Panc1 (cell line): ENCODE measurements at regions not wholly inside any gene's neighbourhood (a gene's known extent, or its start where the extent isn't known, plus 50 kb on each side); places are given as distances from the start of the nearest gene placed in this dataset.

Experiments
- POLR2AphosphoS5 ChIP-seq: IDR thresholded peaks from 2 replicates; pipeline ENCODE4 v1.6.1; 2012; ENCODE audit warnings: mild to moderate bottlenecking, low read depth, low read length, moderate library complexity
- SIN3A ChIP-seq: IDR thresholded peaks from 2 replicates; pipeline ENCODE4 v1.6.1; 2012; ENCODE audit warnings: low read depth, mild to moderate bottlenecking, low read length, moderate library complexity, borderline replicate concordance; ENCODE audit not compliant: insufficient read depth
- TCF7L2 ChIP-seq: IDR thresholded peaks from 2 replicates; pipeline ENCODE4 v1.6.1; 2011; ENCODE audit warnings: mild to moderate bottlenecking, low read depth, low read length, inconsistent platforms
- TF ChIP-seq, protein P1 (sequence below): fragments of 450-650 bp; IDR thresholded peaks from 2 replicates; pipeline ENCODE4 v1.5.1; 2017; ENCODE audit warnings: mild to moderate bottlenecking
- TF ChIP-seq, protein P2 (sequence below), 2 experiments: IDR thresholded peaks; 2 replicates each; pipeline ENCODE4 v1.6.1; 2011 to 2012; ENCODE audit warnings: low read depth in 2 of 2, control low read depth in 1 of 2, low read length in 1 of 2, mild to moderate bottlenecking in 1 of 2, moderate library complexity in 1 of 2; ENCODE audit not compliant: insufficient read depth in 1 of 2

DNA sequence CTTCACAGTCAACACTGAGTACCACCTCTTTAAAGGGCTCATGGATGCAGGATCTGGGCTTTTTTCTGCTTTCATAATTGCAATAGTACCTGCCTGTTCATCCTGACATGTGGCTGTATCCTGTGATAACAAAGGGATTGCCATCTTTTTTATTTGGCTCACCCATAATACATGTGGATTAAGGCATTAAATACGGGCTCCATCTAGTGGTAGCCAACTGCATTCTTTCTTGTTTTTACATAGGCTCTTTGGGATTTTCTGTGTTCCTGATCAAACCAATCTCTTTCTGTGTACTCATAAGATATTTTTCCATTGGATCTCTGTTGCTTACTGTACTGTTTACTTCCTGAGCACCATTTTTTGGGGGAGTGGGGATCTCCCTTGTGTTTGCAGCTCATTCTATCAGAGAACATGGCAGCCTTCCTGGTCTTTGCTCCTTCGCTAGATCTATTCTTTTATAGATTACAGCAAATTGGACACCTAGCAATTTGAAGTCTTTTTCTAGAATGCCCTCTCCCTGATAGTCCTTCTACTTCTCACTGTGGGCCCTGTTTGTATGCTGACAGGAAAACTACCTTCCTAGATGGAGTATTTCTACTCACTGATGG lies 723.4 kb upstream of the MDGA2 start:
- TF ChIP-seq POLR2AphosphoS5: no peak
- TF ChIP-seq, protein P1, sequence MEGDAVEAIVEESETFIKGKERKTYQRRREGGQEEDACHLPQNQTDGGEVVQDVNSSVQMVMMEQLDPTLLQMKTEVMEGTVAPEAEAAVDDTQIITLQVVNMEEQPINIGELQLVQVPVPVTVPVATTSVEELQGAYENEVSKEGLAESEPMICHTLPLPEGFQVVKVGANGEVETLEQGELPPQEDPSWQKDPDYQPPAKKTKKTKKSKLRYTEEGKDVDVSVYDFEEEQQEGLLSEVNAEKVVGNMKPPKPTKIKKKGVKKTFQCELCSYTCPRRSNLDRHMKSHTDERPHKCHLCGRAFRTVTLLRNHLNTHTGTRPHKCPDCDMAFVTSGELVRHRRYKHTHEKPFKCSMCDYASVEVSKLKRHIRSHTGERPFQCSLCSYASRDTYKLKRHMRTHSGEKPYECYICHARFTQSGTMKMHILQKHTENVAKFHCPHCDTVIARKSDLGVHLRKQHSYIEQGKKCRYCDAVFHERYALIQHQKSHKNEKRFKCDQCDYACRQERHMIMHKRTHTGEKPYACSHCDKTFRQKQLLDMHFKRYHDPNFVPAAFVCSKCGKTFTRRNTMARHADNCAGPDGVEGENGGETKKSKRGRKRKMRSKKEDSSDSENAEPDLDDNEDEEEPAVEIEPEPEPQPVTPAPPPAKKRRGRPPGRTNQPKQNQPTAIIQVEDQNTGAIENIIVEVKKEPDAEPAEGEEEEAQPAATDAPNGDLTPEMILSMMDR: peak; percentile 65
- TF ChIP-seq, protein P2, sequence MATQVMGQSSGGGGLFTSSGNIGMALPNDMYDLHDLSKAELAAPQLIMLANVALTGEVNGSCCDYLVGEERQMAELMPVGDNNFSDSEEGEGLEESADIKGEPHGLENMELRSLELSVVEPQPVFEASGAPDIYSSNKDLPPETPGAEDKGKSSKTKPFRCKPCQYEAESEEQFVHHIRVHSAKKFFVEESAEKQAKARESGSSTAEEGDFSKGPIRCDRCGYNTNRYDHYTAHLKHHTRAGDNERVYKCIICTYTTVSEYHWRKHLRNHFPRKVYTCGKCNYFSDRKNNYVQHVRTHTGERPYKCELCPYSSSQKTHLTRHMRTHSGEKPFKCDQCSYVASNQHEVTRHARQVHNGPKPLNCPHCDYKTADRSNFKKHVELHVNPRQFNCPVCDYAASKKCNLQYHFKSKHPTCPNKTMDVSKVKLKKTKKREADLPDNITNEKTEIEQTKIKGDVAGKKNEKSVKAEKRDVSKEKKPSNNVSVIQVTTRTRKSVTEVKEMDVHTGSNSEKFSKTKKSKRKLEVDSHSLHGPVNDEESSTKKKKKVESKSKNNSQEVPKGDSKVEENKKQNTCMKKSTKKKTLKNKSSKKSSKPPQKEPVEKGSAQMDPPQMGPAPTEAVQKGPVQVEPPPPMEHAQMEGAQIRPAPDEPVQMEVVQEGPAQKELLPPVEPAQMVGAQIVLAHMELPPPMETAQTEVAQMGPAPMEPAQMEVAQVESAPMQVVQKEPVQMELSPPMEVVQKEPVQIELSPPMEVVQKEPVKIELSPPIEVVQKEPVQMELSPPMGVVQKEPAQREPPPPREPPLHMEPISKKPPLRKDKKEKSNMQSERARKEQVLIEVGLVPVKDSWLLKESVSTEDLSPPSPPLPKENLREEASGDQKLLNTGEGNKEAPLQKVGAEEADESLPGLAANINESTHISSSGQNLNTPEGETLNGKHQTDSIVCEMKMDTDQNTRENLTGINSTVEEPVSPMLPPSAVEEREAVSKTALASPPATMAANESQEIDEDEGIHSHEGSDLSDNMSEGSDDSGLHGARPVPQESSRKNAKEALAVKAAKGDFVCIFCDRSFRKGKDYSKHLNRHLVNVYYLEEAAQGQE (IDR thresholded peaks at IDR 0.05; ENCODE audit: insufficient read depth in 1 of 2, low read depth in 2 of 2, low read length in 1 of 2): no peak
- no peak for TF ChIP-seq TCF7L2
- no peak for TF ChIP-seq SIN3A
